Right kidney (tissue), 1 donor: ENCODE measurements at regions not wholly inside any gene's neighbourhood (a gene's known extent, or its start where the extent isn't known, plus 50 kb on each side); places are given as distances from the start of the nearest gene placed in this dataset.

Source experiments
- DNase-seq: peaks from one replicate; pipeline ENCODE4 v3.0.0-alpha.2; 2016

DNA sequence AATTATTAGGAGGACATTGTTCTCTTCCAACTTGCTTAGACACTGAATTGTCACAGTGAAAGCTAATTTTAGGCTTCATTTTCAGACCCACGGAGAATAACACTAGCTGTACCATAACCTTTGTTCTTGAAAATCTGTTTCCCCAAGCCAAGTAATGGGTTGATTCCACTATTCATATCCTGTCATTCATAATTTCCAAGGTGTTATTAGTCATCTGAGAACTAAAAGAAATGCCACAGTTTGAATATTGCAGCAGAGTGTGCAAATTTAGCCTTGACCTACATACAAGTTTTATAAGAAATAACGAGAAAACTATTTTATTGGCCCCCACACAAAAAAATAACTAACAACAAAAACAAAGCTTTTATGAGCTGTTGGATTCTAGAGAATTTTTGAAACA, 148.5 kb upstream of the TYRP1 start:
- no peak for DNase-seq

DNA sequence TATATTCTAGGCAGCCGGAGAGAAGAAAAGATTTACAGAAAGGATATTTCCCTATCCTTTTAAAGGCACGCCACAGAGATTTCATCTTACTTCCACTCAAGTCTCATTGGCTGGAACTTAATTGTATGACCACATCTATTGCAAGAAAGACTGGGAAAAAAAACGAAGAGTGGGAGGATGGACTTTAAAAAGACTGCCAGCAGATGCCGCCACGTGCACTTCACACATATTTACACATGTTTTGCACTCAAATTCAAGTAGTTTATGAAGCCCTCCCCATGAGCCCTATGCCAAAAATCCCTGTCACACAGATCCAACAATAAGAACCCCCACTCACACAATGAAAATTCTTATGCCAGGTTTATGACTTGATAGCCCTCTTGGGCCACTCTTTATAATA, 138.5 kb upstream of the TYRP1 start:
- no peak for DNase-seq

DNA sequence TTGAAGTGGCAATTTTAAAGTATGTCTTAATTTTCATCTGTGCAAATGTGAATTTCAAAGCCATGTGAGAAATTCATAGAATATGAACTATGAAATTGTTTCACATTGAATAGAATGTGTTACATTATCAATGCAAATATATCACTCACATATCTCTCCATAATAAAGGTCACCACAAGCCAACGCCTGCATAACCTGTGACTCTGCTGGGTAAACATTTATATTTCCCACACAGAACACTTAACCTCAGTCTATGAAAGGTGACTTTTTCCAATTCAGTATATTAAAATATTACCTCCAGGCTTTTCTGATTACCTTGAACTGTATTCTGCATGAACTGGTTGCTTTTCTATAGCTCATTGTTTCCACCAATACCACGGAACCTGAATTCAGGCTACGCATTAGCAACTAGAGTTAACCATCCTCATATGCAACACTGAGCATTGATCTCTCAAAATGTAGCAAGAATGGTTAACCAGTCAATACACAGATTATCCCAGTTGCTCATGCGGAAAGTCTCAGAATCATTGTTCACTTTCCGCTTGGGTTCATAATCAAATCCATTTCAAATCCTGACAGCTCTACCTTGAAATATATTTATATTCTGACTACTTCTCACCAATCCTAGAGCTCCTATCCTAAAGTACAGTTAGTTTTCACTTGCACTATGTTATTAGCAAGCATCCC, 126.6 kb upstream of the TYRP1 start:
- DNase-seq, result no peak

DNA sequence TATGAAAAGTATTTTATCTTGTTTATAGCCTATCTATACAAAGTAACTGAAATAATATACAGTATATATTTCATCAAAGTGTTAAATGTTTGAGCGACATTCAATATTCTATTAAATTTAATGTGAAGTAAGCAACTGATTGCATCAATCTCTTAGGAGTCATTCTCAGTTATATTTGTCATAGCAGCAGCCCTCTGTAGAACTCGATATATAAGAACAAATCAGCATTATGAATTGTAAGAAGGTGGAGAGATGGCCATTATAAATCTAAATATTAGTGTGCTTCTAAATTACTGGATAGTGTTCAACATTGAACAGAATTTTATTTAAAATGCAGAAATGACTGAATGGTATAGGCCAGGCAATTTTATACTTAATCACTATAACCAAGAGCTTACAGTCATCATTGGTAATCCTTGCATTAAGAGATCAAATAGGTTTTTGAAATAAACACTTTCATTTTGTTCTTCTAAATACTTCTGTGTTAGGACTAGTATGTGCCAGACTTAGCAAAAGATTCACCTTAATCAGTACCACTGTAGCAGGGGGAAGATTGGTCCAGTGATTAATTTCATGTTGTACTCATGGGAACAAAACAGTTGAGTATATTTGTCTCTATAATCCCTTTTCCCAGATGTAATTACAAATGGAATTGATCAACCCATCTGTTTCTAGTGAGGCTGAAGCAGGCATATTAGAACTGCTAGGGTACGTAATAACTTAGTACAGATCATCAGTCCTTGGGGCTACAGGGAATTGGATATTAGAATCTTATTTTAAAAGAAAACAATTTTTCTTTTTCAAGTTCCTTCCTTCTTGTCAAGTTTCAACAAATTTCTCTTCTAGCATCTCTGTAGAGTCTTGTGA, 108.3 kb upstream of the TYRP1 start:
- DNase-seq, result no peak

DNA sequence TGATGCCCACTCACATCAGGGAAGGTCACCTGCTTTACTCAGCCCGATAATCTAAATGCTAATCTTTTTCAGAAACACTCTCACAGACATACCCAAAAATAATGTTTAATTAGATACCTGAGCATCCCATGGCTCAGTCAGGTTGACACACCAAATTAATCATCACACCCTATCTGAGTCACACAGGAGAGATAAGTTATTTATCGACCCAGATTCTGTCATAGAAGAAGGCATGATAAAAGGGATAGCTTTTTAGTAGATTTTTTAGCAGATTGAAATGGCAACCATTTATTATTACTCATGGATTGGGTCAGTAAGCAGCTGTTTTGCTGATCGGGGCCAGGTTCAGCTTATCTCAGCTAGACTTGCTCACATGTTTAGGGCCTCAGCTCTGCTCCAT, 97.8 kb upstream of the TYRP1 start:
- DNase-seq, result no peak

DNA sequence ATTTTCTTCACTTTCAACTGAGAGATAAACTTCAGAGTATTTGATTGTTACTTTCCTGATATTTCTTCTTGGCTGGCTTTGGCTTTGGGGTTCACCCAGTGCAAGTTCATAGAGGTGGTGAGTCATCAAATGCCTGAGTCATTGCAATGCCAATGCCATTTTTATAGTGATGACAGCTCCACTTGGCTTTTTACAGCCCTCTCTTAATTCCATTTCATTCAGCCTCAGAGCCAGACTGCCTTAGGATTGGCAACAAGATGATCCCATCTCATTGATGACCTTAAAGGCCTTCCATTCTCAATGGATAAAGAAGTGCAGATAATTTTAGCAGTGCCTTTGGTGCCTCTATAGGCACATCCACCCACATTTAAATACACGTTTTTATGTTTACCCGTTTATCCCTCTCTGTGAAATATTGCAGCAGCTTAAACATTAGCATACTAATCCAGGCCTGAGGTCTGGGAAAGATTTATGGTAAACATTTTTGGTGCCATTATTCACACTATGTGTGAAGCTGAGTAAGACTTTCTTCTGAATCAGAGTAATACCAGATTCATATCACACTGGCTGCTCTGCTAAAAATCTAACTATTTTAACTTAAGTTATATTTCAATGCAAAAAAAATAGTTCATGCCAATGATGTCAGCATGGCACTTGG, 88.9 kb upstream of the TYRP1 start:
- no peak for DNase-seq

DNA sequence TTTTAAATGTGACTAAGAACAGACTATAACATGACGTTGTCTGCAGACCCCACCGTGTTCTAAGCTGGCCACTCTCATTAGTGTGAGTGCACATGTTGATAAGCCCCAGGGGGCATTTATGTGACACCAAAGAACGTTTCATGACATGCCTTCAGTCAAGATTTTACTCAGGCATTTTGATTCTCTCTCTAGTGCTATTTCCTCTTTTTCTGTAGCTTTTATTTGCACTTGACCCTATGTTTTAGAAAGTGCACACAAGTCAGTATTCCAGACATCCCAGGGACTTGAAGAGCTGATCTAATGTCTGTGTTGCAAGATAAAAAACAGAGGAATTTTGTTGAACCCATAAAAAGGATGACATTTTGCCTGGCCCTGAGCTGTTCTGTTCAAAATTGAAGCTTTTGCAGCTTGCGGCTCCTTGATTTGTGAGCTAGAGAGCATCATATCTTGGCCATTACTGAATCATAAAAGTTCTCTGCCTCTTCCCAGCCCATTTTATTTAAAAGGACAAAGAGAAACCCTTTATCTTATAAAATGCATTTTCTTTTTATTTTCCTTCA, 80.9 kb upstream of the TYRP1 start:
- DNase-seq, result no peak

DNA sequence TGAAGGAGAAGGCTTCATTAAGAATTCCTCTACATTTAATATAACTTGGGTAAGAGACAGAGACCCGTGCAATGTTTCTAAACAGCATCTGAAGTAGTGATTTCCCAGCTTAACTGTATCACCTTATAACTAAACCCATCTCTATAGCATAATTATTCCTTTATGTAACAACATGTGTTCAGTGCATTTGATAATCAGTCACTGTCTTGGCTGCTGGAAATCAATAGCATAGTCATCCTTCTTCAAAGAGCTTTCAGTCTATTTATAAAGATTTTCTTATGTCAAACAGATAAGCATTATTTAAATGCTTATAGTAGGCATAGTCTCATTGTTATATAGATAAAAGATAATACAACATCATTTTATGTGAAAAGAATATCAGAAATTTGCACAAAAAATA, 80.1 kb upstream of the TYRP1 start:
- DNase-seq, result no peak

DNA sequence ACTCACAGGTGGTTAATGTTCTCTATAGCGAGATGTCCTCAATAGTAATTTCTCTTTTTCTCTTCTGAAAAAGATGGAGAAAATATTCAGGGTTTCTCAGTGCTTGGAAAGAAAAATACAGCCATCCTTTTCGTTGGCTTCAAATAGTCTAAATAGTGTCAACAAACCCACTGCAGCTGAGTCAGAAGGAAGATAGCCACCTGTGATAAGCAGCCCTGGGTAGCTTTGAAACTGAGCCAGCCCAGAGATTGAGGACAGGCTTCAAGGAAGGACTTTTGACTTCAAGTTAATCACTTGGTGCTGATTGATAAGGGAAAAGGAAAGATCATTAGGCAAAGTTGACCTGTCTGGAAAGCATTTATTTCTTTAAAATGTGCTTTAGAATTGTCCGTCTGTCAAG, 78.7 kb upstream of the TYRP1 start:
- no peak for DNase-seq

DNA sequence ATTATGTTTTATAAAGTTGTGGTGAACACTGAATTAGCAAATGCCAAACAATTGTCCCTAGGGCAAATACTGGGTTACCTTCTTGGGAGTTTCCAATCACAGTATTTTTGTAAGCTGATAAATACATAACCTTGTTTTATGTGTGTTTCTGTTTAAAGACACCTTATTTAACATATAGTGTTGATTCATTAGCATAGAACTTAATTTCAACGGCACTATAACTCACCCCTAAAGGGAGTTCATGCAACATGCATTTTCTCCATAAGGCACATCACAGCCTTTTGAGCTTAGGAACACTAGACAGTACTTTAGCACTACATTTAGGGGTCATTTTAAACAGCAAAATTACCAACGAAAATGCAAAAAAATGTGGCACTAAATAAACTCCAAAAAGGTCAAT, 74.2 kb upstream of the TYRP1 start:
- DNase-seq, result no peak

DNA sequence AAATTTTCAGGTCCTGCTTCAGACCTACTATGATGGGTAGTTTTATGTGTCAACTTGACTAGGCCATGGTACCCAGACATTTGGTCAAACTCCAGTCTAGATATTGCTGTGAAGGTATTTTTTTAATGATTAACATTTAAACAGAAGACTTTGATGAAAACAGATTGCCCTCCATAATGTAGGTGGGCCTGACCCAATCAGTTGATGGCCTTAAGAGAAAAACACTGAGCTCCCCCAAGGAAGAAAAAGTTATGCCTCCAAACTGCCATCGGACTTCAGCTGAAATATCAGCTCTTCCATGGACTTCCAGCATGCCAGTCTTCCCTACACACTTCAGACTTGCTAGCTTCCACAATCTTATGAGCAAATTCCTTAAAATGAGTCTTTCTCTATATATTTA, 67.3 kb upstream of the TYRP1 start:
- DNase-seq, result no peak

DNA sequence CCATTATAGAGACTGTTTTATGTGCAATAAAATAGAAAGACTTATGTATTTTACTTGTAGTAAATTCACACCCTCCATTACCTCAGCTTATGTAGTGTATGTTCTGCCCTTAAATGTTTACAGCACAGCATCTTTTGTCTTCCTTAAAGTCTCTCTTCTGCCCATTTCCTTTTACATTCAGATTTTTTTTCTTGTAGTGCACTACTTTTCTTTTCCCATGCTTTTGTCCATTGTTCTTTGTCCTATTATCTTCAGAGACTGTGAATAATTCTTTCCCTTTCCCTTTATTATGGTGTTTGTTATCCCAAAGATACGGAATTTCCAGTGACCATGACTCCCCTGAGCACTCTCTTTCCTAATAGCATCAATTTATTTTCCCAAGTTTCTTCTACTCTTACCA, 66.1 kb upstream of the TYRP1 start:
- DNase-seq, result no peak

DNA sequence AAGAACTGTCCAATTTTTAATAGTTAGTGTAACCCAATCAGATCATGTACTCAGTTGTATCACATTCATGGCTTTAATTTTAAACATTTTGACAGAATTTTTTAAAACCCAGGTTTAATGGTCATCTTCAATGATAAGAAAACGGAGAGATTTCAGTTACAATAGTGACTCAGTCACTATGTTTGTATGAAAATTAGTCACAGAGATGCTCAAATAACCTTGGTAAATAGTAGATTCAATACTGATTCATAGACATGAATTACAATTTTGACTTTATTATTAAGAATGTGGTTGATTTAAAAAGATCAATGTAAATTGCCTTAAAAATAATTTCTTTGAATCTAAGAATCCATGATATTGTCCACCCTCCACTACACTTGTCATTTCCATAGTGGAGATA, 64.6 kb upstream of the TYRP1 start:
- DNase-seq, result no peak

DNA sequence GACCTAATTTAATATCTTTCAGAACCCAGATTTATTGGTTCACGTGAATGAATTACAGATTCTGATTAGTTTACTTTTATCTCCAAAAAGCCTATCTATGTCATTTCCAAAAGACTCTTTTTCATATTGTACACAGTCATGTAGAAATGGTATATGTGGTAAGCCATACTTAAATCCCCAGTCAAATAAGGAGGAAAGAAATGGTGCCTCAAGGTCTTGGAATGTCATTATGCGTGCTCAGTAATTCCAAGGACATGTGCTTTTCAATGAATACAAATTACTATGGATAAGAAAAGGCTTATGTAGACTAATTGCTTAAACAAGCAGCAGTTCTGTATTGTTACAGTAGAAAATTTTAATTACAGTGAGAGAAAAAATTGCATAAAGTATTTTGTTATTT, 64.1 kb upstream of the TYRP1 start:
- DNase-seq, result no peak

DNA sequence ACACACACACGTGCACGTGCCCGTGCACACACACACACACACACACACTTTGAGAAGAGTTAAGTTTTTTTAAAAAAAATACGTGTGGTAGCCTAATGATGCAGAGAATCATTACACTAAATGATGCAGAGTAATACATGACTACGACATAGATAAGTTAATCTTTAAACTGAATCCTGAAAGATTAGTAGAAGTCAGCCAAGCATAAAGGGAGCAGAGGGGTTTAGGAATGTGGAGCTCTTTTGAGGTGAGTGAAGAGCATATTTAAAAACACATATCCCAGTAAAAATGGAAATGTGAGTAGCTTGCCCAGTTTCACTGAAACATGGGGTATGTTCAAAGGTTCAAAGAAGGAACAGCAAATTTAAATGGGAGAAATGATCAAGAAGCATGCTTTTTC, 61.3 kb upstream of the TYRP1 start:
- DNase-seq, result no peak

DNA sequence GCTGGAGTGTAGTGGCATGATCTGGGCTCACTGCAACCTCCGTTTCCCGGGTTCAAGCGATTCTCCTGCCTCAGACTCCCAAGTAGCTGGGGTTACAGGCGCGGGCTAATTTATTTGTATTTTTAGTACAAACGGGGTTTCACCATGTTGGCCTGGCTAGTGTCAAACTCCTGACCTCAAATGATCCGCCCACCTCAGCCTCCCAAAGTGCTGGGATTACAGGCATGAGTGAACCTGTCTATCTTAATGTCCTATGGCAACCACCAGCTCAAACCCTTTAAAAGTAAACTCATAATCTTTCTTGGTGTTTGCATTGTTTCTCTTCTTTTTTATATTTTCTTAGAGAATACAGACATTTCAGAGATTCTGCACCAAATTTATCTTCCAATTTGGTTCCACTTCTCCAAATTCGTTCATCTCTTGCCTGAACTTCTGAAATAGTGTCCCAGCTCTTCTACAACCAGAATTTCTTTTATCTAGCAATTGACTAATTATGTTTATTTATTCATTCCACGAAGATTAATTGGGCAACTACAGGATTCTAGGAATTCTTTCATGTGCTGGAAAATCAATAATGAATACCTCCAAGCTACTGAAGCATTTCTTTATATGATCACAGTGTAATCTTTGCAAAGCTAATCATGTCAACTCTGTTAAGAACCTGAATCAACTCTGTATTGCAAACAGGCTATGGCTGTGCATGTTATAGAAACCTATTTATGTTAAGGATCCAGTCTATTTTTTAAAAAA, 60.0 kb upstream of the TYRP1 start:
- no peak for DNase-seq

DNA sequence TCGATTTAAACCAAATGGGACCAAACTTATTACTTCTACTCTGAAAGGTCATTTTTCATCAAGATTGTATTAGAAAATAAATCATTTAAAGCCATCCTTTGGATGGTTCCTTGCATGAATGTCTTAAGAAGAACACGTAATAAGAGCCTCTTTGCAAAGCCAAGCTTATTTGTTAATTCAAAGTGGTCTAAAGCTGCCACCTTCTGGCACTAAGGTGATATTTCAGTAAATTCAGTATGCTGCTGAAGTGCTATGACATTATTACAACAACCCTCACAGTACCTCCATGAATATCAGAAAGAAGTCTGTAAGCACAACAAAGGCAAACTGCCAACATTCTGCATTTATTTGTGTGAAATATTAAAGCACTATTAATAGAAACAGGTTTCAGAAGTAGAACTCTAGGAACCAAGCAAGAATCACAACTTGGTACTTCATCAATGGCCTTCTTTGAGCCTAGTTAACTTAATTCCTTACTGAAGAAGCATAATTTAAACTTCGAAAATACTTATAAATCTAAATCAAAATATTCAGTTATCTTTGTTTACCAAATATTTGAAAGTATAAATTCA, 53.1 kb upstream of the TYRP1 start:
- DNase-seq, result no peak

DNA sequence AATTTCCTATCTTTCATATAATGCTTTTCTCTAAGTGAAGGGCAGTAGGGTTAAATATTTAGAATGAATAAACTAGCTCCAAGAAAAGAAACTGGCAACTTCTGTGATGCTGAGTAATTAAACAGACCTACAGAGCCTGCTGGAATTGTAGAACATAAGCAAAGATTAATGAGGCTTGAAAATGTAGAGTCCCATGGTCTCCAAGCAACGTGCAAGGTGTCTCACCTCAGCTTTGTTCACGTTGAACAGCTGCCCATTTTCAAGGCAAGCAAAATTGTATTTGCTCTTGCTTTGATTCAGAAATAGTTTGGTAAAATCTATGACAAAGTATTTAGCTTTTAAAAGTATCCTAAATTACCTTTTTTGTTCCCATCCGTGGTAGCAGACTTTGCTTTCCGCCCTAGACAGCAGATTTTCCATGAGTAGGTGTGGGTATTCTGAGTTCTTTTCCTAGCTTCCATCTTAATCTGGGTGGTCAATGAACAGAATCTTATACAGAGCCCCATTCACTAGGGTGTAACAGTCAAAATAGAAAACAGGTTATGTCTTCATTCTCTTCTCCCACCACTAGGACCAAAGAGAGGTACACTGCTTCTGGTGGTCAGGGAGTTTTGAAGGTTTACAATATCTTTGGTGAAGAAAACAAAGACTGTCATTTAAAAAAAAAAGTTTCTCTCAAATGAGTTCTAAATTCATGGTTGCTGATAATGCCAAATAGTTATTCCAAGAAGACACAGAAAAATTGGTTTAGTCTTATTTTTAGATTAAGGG, 52.1 kb upstream of the TYRP1 start:
- no peak for DNase-seq
